Hindlimb muscle (tissue), 1 donor: ENCODE measurements at regions not wholly inside any gene's neighbourhood (a gene's known extent, or its start where the extent isn't known, plus 50 kb on each side); places are given as distances from the start of the nearest gene placed in this dataset.

Experiments used
- DNase-seq: peaks from one replicate; pipeline ENCODE4 v3.0.0-alpha.2; 2013

GRCh38 chr2:235371018-235371417, 122.8 kb upstream of the AGAP1 start:
- no peak for DNase-seq

- DNase-seq: no peak
These were observed 120.7 kb upstream of the AGAP1 start for GRCh38 chr2:235373171-235373570.

DNA sequence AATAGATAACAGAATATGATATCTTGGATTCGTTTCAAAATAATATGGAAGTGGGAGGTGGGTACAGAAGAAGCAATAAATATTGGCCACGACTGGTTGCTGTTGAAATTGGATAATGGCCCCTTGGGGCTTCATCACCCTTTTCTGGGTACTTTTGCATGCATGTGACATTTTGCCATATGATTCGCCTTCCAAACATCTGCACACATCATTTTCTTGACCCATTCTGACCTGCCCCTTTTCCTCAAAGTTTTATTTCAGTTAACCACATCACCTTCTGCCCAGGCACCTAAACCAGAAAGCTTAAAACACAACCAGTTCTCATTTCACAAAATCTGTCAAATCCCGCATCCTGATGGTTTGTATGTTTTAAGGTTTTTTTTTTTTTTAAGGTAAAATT, 116.7 kb upstream of the AGAP1 start:
- no peak for DNase-seq

GRCh38 chr2:235378246-235378645, 115.6 kb upstream of the AGAP1 start:
- DNase-seq: no peak

- DNase-seq: no peak
These were observed 114.9 kb upstream of the AGAP1 start for GRCh38 chr2:235378944-235379343.

- DNase-seq: no peak
These were observed 112.5 kb upstream of the AGAP1 start for GRCh38 chr2:235381261-235381912.

DNA sequence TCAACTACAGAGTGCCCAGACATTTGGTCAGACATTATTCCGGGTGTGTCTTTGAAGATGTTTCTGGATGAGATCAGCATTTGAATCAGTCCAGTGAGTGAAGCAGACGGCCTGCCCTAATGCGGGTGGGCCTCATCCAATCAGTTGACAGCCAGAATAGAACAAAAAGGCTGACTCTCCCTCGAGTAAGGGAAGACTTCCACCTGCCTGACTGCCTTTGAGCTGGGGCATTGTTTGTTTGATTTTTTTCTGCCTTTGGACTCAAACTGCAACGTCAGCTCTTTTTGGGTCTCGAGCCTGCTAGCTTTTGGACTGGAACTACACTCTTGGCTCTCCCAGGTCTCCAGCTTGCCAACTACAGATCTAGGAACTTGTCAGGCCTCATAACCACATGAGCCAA, 111.7 kb upstream of the AGAP1 start:
- DNase-seq: peak; percentile 29

GRCh38 chr2:235382601-235383000, 111.2 kb upstream of the AGAP1 start:
- no peak for DNase-seq

- DNase-seq: no peak
These were observed 110.5 kb upstream of the AGAP1 start for GRCh38 chr2:235383272-235383843.

- DNase-seq: no peak
These were observed 109.2 kb upstream of the AGAP1 start for GRCh38 chr2:235384624-235385023.

GRCh38 chr2:235389626-235390025, 104.2 kb upstream of the AGAP1 start:
- DNase-seq: no peak

- DNase-seq: no peak
These were observed 103.6 kb upstream of the AGAP1 start for GRCh38 chr2:235390108-235390815.

DNA sequence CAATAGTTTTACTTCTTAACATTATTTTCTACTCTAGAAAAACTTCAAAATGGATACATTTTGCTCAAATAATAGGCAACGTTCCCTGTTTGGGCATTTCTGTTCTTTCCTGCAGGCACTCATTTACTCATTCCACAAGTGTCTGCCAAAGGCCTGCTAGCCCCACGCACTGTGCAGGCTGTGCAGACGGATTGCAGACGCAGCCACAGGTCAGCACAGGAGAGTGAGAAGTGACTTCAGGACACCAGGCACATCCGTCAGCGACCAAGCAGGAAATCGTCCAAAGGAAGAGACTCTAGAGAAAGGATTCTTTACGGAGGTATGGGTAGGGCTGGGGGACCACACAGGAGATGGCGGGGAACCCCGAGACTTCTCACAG, 103.0 kb upstream of the AGAP1 start:
- DNase-seq: no peak

DNA sequence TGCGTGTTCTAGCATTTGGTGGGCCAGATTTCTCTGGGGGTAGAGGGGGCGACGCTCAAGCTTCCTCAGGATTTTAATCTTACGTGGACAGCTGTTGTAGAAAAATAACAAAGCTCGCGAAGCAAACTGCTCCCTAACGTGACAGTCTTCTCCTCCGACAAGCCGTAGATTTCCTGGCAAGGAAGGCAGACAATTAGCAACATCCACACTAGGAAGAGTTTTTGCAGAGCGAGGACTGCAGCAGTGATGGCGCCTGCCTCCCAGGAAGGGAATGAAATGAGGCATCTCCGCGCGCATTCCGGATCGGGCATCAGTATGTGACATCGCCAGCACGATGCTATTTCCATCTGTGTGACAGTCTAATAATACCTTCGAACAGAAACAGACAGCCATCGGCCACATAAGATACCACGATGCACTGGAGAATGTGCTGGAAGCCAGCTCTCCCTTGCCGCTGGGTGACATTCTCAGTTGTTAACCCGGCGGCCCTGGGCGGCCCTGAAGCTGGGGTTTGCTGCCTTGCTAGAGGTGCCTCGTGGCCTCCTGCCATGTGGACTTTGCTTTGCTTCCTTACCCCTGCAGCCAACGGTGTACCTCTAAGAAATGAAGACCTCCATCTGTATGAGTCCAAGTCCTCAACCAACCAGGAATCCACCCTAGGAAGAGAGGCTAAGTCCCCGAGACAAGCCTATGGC, 101.8 kb upstream of the AGAP1 start:
- DNase-seq: no peak

- no peak for DNase-seq
These were observed 99.5 kb upstream of the AGAP1 start for GRCh38 chr2:235394278-235394828.

GRCh38 chr2:235396071-235396846, 97.6 kb upstream of the AGAP1 start:
- no peak for DNase-seq

DNA sequence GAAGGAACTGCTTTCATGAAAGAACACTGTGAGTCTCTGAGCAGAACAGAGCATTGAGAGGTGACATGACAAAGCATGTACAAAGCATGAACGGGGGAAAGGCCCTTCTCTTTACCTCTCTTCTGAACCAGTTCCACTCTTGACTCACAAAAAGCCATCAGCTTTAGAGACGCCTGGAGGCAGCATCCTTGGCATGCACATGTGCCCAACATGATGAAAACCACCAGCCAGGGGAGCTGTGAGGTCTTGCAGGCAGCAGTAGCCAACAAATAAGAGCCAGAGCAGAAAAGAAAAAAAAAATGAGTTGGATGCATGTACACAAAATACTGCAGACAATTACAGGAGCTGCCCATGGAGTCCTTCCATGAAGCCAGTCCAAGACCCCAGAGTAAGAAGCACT, 95.5 kb upstream of the AGAP1 start:
- DNase-seq: no peak

DNA sequence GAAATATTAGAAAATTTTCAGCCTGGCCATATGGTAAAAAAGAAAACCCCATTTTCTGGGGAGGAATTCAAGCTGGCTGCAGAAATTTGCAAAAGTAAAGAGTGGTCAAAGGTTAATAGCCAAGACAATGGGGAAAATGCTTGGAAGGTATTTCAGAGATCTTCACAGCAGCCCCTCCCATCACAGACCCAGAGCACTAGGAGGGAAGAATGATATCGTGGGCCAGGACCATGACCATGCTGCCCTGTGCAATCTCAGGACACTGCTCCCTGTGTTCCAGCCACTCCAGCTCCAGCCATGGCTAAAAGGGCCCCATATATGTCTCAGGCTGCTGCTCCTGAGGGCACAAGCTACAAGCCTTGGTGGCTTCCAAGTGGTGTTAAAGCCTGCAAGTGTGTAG, 93.9 kb upstream of the AGAP1 start:
- no peak for DNase-seq

DNA sequence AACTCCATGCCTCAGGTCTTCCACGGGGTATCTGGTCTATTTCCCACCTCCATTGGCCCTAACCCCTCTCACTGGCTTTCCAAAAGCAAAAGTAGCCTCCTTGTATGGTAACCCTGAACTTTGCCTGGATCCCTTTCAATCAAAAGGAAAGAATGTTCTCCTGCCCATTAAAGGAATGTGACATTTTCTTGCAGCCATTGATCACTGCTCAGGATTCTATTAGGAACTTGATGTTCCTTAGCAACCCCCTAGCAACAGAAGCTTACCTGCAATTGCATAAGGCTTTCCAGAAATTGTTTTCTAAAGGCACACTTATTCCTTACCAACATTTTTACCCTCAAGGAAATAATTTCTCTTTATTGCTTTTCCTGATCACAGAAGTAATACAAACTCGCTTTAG, 91.4 kb upstream of the AGAP1 start:
- DNase-seq: no peak

DNA sequence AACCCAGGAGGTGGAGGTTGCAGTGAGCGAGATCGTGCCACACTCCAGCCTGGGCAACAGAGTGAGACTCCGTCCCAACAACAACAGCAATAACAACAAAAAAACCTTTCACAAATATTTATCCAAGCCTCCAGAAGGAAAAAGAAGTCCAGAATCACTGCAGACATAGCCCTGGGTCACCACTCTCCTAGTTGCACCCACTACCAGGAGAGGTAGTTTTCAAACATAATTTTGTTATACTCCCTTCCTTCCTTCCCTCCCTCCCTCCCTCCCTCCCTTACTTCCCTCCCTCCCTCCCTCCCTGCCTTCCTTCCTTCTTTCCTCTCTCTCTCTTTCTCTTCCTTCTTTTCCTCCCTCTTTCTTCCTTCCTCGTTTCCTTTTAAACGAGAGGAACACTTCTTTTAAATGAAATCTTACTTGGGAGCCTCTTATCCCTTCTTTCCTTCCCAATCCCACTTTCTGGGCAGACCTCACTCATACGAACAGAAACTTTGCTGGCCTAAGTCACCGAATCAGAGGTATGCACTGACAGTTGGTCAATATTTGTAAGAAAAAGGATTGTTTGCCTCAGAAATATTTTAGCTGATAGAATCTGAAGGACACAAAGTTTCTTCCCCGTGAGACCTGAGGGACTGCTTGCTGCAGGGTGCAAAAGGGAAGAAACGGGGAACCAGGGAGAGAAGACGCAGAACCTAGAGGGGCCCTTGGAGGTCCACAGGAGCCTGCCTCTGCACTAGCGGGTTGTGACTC, 88.1 kb upstream of the AGAP1 start:
- DNase-seq: no peak

- no peak for DNase-seq
These were observed 87.4 kb upstream of the AGAP1 start for GRCh38 chr2:235406430-235406829.
